C4-2B (cell line): ENCODE measurements at regions not wholly inside any gene's neighbourhood (a gene's known extent, or its start where the extent isn't known, plus 50 kb on each side); places are given as distances from the start of the nearest gene placed in this dataset.

Experiments used
- ZFX ChIP-seq: fragments of 450-650 bp; IDR thresholded peaks from 2 replicates; pipeline ENCODE4 v1.6.1; 2017
- TF ChIP-seq, protein P1 (sequence below): fragments of 450-650 bp; conservative IDR thresholded peaks from 2 replicates; pipeline ENCODE4 v1.5.1; 2017; ENCODE audit warnings: mild to moderate bottlenecking

DNA sequence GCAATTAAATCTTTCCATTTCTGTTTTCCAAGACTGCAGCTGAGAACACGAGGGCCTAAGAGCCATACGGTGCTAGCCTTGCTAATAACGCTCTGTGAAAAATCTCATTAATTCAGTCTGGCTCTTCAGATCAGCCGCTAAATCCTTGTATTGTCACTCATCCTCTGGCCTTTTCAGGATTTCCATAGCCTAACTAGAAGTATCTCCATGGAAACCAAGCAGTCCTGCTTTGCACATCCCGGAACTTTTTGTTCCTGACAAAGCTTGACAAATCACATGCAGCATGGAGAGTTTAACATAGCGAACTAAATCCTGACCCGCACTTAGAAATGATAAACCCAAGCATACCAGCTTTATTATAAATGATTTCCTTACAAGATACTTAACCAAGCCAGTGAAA, 383.7 kb downstream of the CD83 start:
- TF ChIP-seq, protein P1, sequence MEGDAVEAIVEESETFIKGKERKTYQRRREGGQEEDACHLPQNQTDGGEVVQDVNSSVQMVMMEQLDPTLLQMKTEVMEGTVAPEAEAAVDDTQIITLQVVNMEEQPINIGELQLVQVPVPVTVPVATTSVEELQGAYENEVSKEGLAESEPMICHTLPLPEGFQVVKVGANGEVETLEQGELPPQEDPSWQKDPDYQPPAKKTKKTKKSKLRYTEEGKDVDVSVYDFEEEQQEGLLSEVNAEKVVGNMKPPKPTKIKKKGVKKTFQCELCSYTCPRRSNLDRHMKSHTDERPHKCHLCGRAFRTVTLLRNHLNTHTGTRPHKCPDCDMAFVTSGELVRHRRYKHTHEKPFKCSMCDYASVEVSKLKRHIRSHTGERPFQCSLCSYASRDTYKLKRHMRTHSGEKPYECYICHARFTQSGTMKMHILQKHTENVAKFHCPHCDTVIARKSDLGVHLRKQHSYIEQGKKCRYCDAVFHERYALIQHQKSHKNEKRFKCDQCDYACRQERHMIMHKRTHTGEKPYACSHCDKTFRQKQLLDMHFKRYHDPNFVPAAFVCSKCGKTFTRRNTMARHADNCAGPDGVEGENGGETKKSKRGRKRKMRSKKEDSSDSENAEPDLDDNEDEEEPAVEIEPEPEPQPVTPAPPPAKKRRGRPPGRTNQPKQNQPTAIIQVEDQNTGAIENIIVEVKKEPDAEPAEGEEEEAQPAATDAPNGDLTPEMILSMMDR = no peak
- TF ChIP-seq ZFX = no peak
